ENCODE measurements at regions not wholly inside any gene's neighbourhood (a gene's known extent, or its start where the extent isn't known, plus 50 kb on each side); places are given as distances from the start of the nearest gene placed in this dataset.

- no peak for TF ChIP-seq CTCF (IDR thresholded peaks at IDR 0.05; ENCODE audit: insufficient read depth, low read length)
- TF ChIP-seq POLR2AphosphoS5 (IDR thresholded peaks at IDR 0.05; ENCODE audit: low read depth), result no peak
- TF ChIP-seq REST (IDR thresholded peaks at IDR 0.05; ENCODE audit: insufficient replicate concordance, low read depth), result no peak
- no peak for TF ChIP-seq SPI1 (IDR thresholded peaks at IDR 0.05; ENCODE audit: borderline replicate concordance, low read depth)
- TF ChIP-seq GABPA (IDR thresholded peaks at IDR 0.05; ENCODE audit: low read depth), result no peak
Measured at GRCh38 chr17:51560398-51560797, 300.1 kb downstream of the UTP18 start.
